PC-3 (cell line): ENCODE measurements at regions not wholly inside any gene's neighbourhood (a gene's known extent, or its start where the extent isn't known, plus 50 kb on each side); places are given as distances from the start of the nearest gene placed in this dataset.

Experiments
- ATAC-seq: fragments of 200-7000 bp; cut with Tn5 transposase; 2 replicates; pipeline ENCODE4 v1.9.1; 2020; ENCODE audit warnings: mild to moderate bottlenecking, moderate library complexity
- BruUV-seq: library from RNA; stranded (reverse); fragments of 400-500 nt; replicated peaks from 2 replicates; lab custom pipeline; 2021; lab: Mats Ljungman, UMichigan
- CTCF ChIA-PET: fragments of 300-600 bp; sonication (Branson Sonifier 250); formaldehyde crosslinking; loops from one replicate; lab custom pipeline; 2022; ENCODE audit warnings: antibody characterized with exemption; lab: Charles Lee
- POLR2A ChIA-PET: fragments of 300-600 bp; sonication (Branson Sonifier 250); formaldehyde crosslinking; loops from one replicate; lab custom pipeline; 2022; ENCODE audit warnings: antibody characterized with exemption; ENCODE audit not compliant: unreplicated experiment; lab: Charles Lee
- DNase-seq: peaks from one replicate; pipeline ENCODE4 v3.0.0-alpha.2; 2015
- H2AFZ ChIP-seq: fragments of 300-600 bp; sonication (generic); 2 replicates; pipeline ENCODE4 v1.6.0; 2016; ENCODE audit warnings: antibody characterized with exemption, low read length
- H3F3A ChIP-seq: fragments of 300-600 bp; sonication (generic); one replicate; pipeline ENCODE4 v1.6.0; 2017; ENCODE audit warnings: antibody characterized with exemption, low read length, control low read depth, mild to moderate bottlenecking; ENCODE audit not compliant: unreplicated experiment
- H3K27ac ChIP-seq: fragments of 300-600 bp; sonication (generic); 2 replicates; pipeline ENCODE4 v1.5.1; 2016; ENCODE audit warnings: mild to moderate bottlenecking, low read length
- H3K27me3 ChIP-seq: fragments of 300-600 bp; sonication (generic); 2 replicates; pipeline ENCODE4 v1.6.1; 2016; ENCODE audit warnings: low read length, mixed read lengths
- H3K36me3 ChIP-seq: fragments of 300-600 bp; sonication (generic); 2 replicates; pipeline ENCODE4 v1.6.1; 2016; ENCODE audit warnings: low read depth, mixed run types, low read length, mixed read lengths
- H3K4me1 ChIP-seq: fragments of 300-600 bp; sonication (generic); 2 replicates; pipeline ENCODE4 v1.5.1; 2016; ENCODE audit warnings: low read length; ENCODE audit not compliant: insufficient read depth
- H3K4me2 ChIP-seq: fragments of 300-600 bp; sonication (generic); 2 replicates; pipeline ENCODE4 v1.6.0; 2016; ENCODE audit warnings: low read length
- H3K4me3 ChIP-seq: fragments of 300-600 bp; sonication (generic); 2 replicates; pipeline ENCODE4 v1.5.1; 2016; ENCODE audit warnings: mild to moderate bottlenecking, low read length, mixed read lengths
- H3K79me2 ChIP-seq: fragments of 300-600 bp; sonication (generic); 2 replicates; pipeline ENCODE4 v1.6.1; 2017; ENCODE audit warnings: low read length, mixed read lengths
- H3K9ac ChIP-seq: fragments of 300-600 bp; sonication (generic); 2 replicates; pipeline ENCODE4 v1.6.0; 2016; ENCODE audit warnings: mild to moderate bottlenecking, low read length
- H3K9me2 ChIP-seq: fragments of 300-600 bp; sonication (generic); replicated peaks from 2 replicates; pipeline ENCODE4 v1.6.1; 2016; ENCODE audit warnings: mixed run types, low read length, mixed read lengths
- H3K9me3 ChIP-seq: fragments of 300-600 bp; sonication (generic); 2 replicates; pipeline ENCODE4 v1.6.1; 2016; ENCODE audit warnings: low read length, mixed read lengths
- H4K20me1 ChIP-seq: fragments of 300-600 bp; sonication (generic); 2 replicates; pipeline ENCODE4 v1.6.1; 2016; ENCODE audit warnings: low read length, mixed read lengths
- EZH2 ChIP-seq: fragments of 300-600 bp; sonication (generic); IDR thresholded peaks from one replicate; pipeline ENCODE4 v1.6.1; 2017; ENCODE audit warnings: antibody characterized with exemption, mild to moderate bottlenecking, low read length; ENCODE audit not compliant: unreplicated experiment
- EZH2phosphoT487 ChIP-seq: fragments of 300-600 bp; sonication (generic); IDR thresholded peaks from 2 replicates; pipeline ENCODE4 v1.6.1; 2018; ENCODE audit warnings: mild to moderate bottlenecking, antibody characterized with exemption, low read length, borderline replicate concordance
- intact Hi-C: fragments of 100-400 bp; cut with micrococcal nuclease; formaldehyde crosslinking; loops from 2 replicates; pipeline ENCODE4 v1.9.0; 2023
- TF ChIP-seq, protein P1 (sequence below): fragments of 300-600 bp; sonication (generic); conservative IDR thresholded peaks from 2 replicates; pipeline ENCODE4 v1.5.1; 2017; ENCODE audit warnings: antibody characterized with exemption, low read depth, mild to moderate bottlenecking, low read length

DNA sequence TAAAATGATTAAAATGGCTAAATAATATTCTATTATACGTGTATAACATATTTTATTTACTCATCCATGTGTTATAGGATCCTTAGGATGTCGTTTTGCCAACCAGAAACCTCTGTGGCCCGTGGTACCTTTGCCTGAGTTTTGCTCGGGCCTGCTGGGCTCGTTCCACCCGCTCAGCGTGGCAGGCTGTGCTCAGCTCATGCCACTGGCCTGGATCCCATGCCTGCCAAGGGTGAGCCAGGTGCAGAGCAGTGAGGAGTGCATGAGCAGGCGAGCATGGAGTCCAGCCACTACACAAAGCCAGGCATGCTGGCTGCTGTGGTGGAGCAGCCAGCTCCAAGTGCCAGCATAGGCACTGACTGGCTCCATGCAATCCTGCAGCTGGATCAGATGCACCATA, 417.2 kb downstream of the TTLL7 start:
- Histone ChIP-seq H3K4me1 (no peaks in the 10 kb centered on the region), H3F3A (no peaks in the 10 kb centered on the region), H3K4me2 (no peak overlapping the region), H3K9me2 (no peaks in the 10 kb centered on the region), H4K20me1 (no peaks in the 10 kb centered on the region), H3K27me3 (peaks cover 11% of the 10 kb centered on the region; the same call in 1 of the 2 replicates), H3K27ac (no peak overlapping the region), H3K4me3 (no peak overlapping the region), H3K9ac (no peak overlapping the region), H3K36me3 (no peaks in the 10 kb centered on the region), H3K9me3 (no peaks in the 10 kb centered on the region), H3K79me2 (no peaks in the 10 kb centered on the region), H2AFZ (no peak overlapping the region)
- no peak for ATAC-seq
- no TSS peak for BruUV-seq
- POLR2A ChIA-PET = no interaction called here
- CTCF ChIA-PET = no interaction called here
- no peak for DNase-seq
- TF ChIP-seq EZH2phosphoT487 = no peak
- TF ChIP-seq EZH2 = no peak
- TF ChIP-seq, protein P1, sequence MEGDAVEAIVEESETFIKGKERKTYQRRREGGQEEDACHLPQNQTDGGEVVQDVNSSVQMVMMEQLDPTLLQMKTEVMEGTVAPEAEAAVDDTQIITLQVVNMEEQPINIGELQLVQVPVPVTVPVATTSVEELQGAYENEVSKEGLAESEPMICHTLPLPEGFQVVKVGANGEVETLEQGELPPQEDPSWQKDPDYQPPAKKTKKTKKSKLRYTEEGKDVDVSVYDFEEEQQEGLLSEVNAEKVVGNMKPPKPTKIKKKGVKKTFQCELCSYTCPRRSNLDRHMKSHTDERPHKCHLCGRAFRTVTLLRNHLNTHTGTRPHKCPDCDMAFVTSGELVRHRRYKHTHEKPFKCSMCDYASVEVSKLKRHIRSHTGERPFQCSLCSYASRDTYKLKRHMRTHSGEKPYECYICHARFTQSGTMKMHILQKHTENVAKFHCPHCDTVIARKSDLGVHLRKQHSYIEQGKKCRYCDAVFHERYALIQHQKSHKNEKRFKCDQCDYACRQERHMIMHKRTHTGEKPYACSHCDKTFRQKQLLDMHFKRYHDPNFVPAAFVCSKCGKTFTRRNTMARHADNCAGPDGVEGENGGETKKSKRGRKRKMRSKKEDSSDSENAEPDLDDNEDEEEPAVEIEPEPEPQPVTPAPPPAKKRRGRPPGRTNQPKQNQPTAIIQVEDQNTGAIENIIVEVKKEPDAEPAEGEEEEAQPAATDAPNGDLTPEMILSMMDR = no peak
- intact Hi-C loops = no loop called here

DNA sequence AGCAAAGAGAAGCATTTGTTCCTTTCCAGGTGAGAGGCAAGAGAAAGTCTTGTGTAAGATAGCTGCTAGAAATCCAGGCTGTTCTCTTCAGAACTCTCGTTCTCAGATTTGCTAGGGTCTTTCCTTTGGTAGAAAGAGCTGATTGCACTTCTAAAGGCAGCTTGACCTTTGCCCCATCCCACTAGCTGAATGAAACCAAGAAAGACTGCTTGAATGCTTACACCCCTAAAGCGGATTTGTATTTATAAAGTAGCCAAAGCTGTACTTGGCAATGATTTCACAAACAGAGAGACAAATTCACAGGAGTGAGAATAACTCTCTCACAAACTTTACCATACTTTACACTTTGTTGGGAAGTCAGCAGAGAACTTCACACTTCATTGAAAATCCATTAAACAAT, 424.1 kb downstream of the TTLL7 start:
- no peak overlapping the region for H2AFZ ChIP-seq
- no peaks in the 10 kb centered on the region for H3K4me1 ChIP-seq
- intact Hi-C loops = no loop called here
- H3K27me3 ChIP-seq = peaks cover 16% of the 10 kb centered on the region; the same call in 1 of the 2 replicates
- ATAC-seq (no peak), DNase-seq (no peak)
- no peaks in the 10 kb centered on the region for H3K79me2 ChIP-seq
- H3K36me3 ChIP-seq = no peaks in the 10 kb centered on the region
- BruUV-seq = no TSS peak
- H3K9ac ChIP-seq = no peak overlapping the region
- H3K4me2 ChIP-seq = no peak overlapping the region
- no peaks in the 10 kb centered on the region for H3F3A ChIP-seq
- no peaks in the 10 kb centered on the region for H4K20me1 ChIP-seq
- H3K9me2 ChIP-seq = no peaks in the 10 kb centered on the region
- no peaks in the 10 kb centered on the region for H3K9me3 ChIP-seq
- H3K4me3 ChIP-seq = no peak overlapping the region
- ChIA-PET CTCF (no interaction called here), POLR2A (no interaction called here)
- H3K27ac ChIP-seq = no peak overlapping the region
- TF ChIP-seq, protein P1 = no peak
- TF ChIP-seq EZH2phosphoT487 = no peak
- TF ChIP-seq EZH2 = no peak

DNA sequence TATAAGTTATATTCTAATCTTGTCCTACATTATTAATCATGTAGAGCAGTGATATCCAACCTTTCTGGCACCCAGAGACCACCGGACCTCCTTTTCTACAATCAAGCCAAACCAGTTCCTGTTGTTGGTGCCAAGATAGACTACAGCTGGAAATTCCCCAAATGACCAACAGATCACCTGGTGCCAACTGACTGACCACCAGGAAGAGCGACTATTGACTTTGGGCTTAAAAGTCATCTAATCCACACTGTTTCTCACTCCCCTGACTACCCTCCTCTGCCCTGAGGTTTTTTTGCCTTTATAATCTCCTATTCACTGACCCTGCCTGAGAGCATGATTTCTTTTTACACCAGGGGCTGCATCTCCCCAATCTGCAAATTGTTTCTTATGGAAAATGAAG, 425.2 kb downstream of the TTLL7 start:
- CTCF ChIA-PET = no interaction called here
- no peak for DNase-seq
- TF ChIP-seq EZH2 (no peak), EZH2phosphoT487 (no peak)
- TF ChIP-seq, protein P1 = no peak
- no peak overlapping the region for H2AFZ ChIP-seq
- no peak overlapping the region for H3K4me2 ChIP-seq
- H3F3A ChIP-seq = no peaks in the 10 kb centered on the region
- no peaks in the 10 kb centered on the region for H3K9me3 ChIP-seq
- no peak for ATAC-seq
- no peak overlapping the region for H3K4me3 ChIP-seq
- H3K36me3 ChIP-seq = no peaks in the 10 kb centered on the region
- H3K27me3 ChIP-seq = peaks cover 23% of the 10 kb centered on the region
- no peak overlapping the region for H3K27ac ChIP-seq
- no peaks in the 10 kb centered on the region for H3K4me1 ChIP-seq
- no peaks in the 10 kb centered on the region for H3K79me2 ChIP-seq
- H3K9me2 ChIP-seq = no peaks in the 10 kb centered on the region
- no peak overlapping the region for H3K9ac ChIP-seq
- no TSS peak for BruUV-seq
- H4K20me1 ChIP-seq = no peaks in the 10 kb centered on the region
- intact Hi-C loops = no loop called here
- POLR2A ChIA-PET = no interaction called here
